ENCODE measurements at regions not wholly inside any gene's neighbourhood (a gene's known extent, or its start where the extent isn't known, plus 50 kb on each side); places are given as distances from the start of the nearest gene placed in this dataset.

GRCh38 chr12:22991250-22991844 lies 366.4 kb downstream of the ETNK1 start:
- TF ChIP-seq, protein P1, sequence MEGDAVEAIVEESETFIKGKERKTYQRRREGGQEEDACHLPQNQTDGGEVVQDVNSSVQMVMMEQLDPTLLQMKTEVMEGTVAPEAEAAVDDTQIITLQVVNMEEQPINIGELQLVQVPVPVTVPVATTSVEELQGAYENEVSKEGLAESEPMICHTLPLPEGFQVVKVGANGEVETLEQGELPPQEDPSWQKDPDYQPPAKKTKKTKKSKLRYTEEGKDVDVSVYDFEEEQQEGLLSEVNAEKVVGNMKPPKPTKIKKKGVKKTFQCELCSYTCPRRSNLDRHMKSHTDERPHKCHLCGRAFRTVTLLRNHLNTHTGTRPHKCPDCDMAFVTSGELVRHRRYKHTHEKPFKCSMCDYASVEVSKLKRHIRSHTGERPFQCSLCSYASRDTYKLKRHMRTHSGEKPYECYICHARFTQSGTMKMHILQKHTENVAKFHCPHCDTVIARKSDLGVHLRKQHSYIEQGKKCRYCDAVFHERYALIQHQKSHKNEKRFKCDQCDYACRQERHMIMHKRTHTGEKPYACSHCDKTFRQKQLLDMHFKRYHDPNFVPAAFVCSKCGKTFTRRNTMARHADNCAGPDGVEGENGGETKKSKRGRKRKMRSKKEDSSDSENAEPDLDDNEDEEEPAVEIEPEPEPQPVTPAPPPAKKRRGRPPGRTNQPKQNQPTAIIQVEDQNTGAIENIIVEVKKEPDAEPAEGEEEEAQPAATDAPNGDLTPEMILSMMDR (conservative IDR thresholded peaks at IDR 0.05 in 1 of 2, IDR thresholded peaks at IDR 0.05 in 1 of 2; ENCODE audit: low read depth in 1 of 2, low read length in 2 of 2), result no peak
- no peak for TF ChIP-seq EZH2 (IDR thresholded peaks at IDR 0.05; ENCODE audit: low read length, missing control alignments)
